HL-60 (cell line): ENCODE measurements at regions not wholly inside any gene's neighbourhood (a gene's known extent, or its start where the extent isn't known, plus 50 kb on each side); places are given as distances from the start of the nearest gene placed in this dataset.

Experiments used
- CTCF ChIP-seq: IDR thresholded peaks from one replicate; pipeline ENCODE4 v1.5.1; 2011; ENCODE audit warnings: low read length, control low read depth, inconsistent platforms; ENCODE audit not compliant: insufficient read depth
- GABPA ChIP-seq: IDR thresholded peaks from 2 replicates; pipeline ENCODE4 v1.6.1; 2012; ENCODE audit warnings: low read depth
- POLR2AphosphoS5 ChIP-seq: IDR thresholded peaks from 2 replicates; pipeline ENCODE4 v1.6.1; 2012; ENCODE audit warnings: low read depth
- REST ChIP-seq: IDR thresholded peaks from 2 replicates; pipeline ENCODE4 v1.6.1; 2012; ENCODE audit warnings: low read depth; ENCODE audit not compliant: insufficient replicate concordance

GRCh38 chr13:107473253-107473652 is 742.1 kb downstream of the LIG4 start:
- no peak for TF ChIP-seq CTCF
- no peak for TF ChIP-seq POLR2AphosphoS5
- TF ChIP-seq GABPA = no peak
- no peak for TF ChIP-seq REST
